ENCODE measurements at regions not wholly inside any gene's neighbourhood (a gene's known extent, or its start where the extent isn't known, plus 50 kb on each side); places are given as distances from the start of the nearest gene placed in this dataset.

DNA sequence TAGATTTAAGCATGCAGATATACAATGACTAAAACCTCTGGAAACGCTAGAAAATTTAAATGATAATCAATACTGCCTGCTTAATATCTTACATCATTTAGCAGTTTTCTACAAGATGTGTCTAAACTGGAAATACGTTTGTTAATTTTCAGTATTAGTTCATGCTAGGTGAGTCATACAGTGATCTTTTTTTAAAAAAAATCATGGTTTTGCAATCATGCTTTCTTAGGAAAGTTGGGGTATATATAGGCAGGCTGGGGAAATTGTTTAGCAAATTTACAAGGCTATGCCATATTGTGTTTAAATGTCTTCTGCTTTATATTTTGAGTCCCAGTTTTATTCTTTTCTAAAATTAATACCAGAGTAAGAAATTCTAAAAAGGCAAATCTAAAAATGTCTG, 245.4 kb upstream of the SPRY2 start:
- Histone ChIP-seq H3K4me3 (ENCODE audit: low read depth, low read length) (no peak overlapping the region), H3K9me3 (ENCODE audit: control insufficient read depth, insufficient read depth, low read depth, low read length) (no peaks in the 10 kb centered on the region), H3K27ac (ENCODE audit: extremely low read depth, low read depth, low read length) (no peak overlapping the region), H3K4me1 (ENCODE audit: control insufficient read depth, insufficient read depth, low read length) (no peaks in the 10 kb centered on the region), H3K36me3 (ENCODE audit: control insufficient read depth in 2 of 2, insufficient read depth in 1 of 2, low read length in 2 of 2) (no peaks in the 10 kb centered on the region)
- ChIA-PET POLR2A (no interaction called here), CTCF (no interaction called here)
- no peak for TF ChIP-seq TCF7L2 (IDR thresholded peaks at IDR 0.05; ENCODE audit: borderline replicate concordance, low read depth, low read length)
- TF ChIP-seq KLF8 (tag by site-specific recombination; IDR thresholded peaks at IDR 0.05), result no peak
- no peak for TF ChIP-seq ZNF391 (tag by site-specific recombination; IDR thresholded peaks at IDR 0.05; ENCODE audit: borderline replicate concordance, low read depth)
- no peak for TF ChIP-seq ZNF174 (tag by site-specific recombination; IDR thresholded peaks at IDR 0.05)
- TF ChIP-seq ZNF155 (tag by site-specific recombination; IDR thresholded peaks at IDR 0.05), result no peak
- no peak for TF ChIP-seq ZNF248 (tag by site-specific recombination; IDR thresholded peaks at IDR 0.05)
- no peak for TF ChIP-seq WT1 (tag by site-specific recombination; IDR thresholded peaks at IDR 0.05)
- no peak for TF ChIP-seq ZNF785 (tag by site-specific recombination; IDR thresholded peaks at IDR 0.05)
- no peak for TF ChIP-seq ZNF211 (tag by site-specific recombination; IDR thresholded peaks at IDR 0.05; ENCODE audit: low read depth)
- TF ChIP-seq YY2 (tag by site-specific recombination; IDR thresholded peaks at IDR 0.05), result no peak
- TF ChIP-seq ZNF830 (tag by site-specific recombination; IDR thresholded peaks at IDR 0.05; ENCODE audit: low read depth), result no peak
- no peak for TF ChIP-seq ZNF629 (tag by site-specific recombination; IDR thresholded peaks at IDR 0.05)
- no peak for TF ChIP-seq MZF1 (tag by site-specific recombination; IDR thresholded peaks at IDR 0.05; ENCODE audit: borderline replicate concordance)
- TF ChIP-seq, protein P1, sequence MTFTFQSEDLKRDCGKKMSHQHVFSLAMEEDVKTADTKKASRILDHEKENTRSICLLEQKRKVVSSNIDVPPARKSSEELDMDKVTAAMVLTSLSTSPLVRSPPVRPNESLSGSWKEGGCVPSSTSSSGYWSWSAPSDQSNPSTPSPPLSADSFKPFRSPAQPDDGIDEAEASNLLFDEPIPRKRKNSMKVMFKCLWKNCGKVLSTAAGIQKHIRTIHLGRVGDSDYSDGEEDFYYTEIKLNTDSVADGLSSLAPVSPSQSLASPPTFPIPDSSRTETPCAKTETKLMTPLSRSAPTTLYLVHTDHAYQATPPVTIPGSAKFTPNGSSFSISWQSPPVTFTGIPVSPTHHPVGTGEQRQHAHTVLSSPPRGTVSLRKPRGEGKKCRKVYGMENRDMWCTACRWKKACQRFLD (tag by site-specific recombination; IDR thresholded peaks at IDR 0.05), result no peak
- no peak for TF ChIP-seq MYNN (tag by site-specific recombination; IDR thresholded peaks at IDR 0.05; ENCODE audit: borderline replicate concordance)
- TF ChIP-seq ZNF529 (tag by site-specific recombination; IDR thresholded peaks at IDR 0.05; ENCODE audit: insufficient replicate concordance), result no peak

GRCh38 chr13:80585531-80585930, 244.6 kb upstream of the SPRY2 start:
- no peaks in the 10 kb centered on the region for H3K9me3 ChIP-seq (ENCODE audit: control insufficient read depth, insufficient read depth, low read depth, low read length)
- TF ChIP-seq YY2 (tag by site-specific recombination; IDR thresholded peaks at IDR 0.05) (no peak), ZNF16 (tag by site-specific recombination; IDR thresholded peaks at IDR 0.05; ENCODE audit: low read depth) (no peak), ZNF777 (tag by site-specific recombination; IDR thresholded peaks at IDR 0.05; ENCODE audit: borderline replicate concordance) (no peak), PRDM1 (tag by site-specific recombination; IDR thresholded peaks at IDR 0.05) (no peak), ZNF514 (tag by site-specific recombination; IDR thresholded peaks at IDR 0.05) (no peak), ZFP41 (tag by site-specific recombination; IDR thresholded peaks at IDR 0.05; ENCODE audit: borderline replicate concordance) (no peak), ZBTB44 (tag by site-specific recombination; IDR thresholded peaks at IDR 0.05) (no peak), ZNF76 (tag by site-specific recombination; IDR thresholded peaks at IDR 0.05; ENCODE audit: borderline replicate concordance, low read depth) (no peak)
- TF ChIP-seq, protein P2, sequence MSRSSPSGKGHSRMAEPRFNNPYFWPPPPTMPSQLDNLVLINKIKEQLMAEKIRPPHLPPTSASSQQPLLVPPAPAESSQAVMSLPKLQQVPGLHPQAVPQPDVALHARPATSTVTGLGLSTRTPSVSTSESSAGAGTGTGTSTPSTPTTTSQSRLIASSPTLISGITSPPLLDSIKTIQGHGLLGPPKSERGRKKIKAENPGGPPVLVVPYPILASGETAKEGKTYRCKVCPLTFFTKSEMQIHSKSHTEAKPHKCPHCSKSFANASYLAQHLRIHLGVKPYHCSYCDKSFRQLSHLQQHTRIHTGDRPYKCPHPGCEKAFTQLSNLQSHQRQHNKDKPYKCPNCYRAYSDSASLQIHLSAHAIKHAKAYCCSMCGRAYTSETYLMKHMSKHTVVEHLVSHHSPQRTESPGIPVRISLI (tag by site-specific recombination; IDR thresholded peaks at IDR 0.05), result no peak
- TF ChIP-seq, protein P3, sequence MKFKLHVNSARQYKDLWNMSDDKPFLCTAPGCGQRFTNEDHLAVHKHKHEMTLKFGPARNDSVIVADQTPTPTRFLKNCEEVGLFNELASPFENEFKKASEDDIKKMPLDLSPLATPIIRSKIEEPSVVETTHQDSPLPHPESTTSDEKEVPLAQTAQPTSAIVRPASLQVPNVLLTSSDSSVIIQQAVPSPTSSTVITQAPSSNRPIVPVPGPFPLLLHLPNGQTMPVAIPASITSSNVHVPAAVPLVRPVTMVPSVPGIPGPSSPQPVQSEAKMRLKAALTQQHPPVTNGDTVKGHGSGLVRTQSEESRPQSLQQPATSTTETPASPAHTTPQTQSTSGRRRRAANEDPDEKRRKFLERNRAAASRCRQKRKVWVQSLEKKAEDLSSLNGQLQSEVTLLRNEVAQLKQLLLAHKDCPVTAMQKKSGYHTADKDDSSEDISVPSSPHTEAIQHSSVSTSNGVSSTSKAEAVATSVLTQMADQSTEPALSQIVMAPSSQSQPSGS (tag by site-specific recombination; IDR thresholded peaks at IDR 0.05; ENCODE audit: low read depth), result no peak
- TF ChIP-seq, protein P4, sequence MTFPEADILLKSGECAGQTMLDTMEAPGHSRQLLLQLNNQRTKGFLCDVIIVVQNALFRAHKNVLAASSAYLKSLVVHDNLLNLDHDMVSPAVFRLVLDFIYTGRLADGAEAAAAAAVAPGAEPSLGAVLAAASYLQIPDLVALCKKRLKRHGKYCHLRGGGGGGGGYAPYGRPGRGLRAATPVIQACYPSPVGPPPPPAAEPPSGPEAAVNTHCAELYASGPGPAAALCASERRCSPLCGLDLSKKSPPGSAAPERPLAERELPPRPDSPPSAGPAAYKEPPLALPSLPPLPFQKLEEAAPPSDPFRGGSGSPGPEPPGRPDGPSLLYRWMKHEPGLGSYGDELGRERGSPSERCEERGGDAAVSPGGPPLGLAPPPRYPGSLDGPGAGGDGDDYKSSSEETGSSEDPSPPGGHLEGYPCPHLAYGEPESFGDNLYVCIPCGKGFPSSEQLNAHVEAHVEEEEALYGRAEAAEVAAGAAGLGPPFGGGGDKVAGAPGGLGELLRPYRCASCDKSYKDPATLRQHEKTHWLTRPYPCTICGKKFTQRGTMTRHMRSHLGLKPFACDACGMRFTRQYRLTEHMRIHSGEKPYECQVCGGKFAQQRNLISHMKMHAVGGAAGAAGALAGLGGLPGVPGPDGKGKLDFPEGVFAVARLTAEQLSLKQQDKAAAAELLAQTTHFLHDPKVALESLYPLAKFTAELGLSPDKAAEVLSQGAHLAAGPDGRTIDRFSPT (tag by site-specific recombination; IDR thresholded peaks at IDR 0.05), result no peak
- ChIA-PET CTCF (no interaction called here), POLR2A (no interaction called here)
- no peaks in the 10 kb centered on the region for H3K4me1 ChIP-seq (ENCODE audit: control insufficient read depth, insufficient read depth, low read length)
- no peak overlapping the region for H3K4me3 ChIP-seq (ENCODE audit: low read depth, low read length)
- no peaks in the 10 kb centered on the region for H3K36me3 ChIP-seq (ENCODE audit: control insufficient read depth in 2 of 2, insufficient read depth in 1 of 2, low read length in 2 of 2)
- H3K27ac ChIP-seq (ENCODE audit: extremely low read depth, low read depth, low read length), result no peak overlapping the region
